Activated naive CD4-positive, alpha-beta T cell treated with anti-CD3 and anti-CD28 coated beads for 36 hours (primary cell): ENCODE measurements at regions not wholly inside any gene's neighbourhood (a gene's known extent, or its start where the extent isn't known, plus 50 kb on each side); places are given as distances from the start of the nearest gene placed in this dataset.

Experiments used
- CTCF ChIA-PET: fragments of 350-600 bp; sonication (Branson Sonifier 250); formaldehyde crosslinking; loops from one replicate; lab custom pipeline; 2021; ENCODE audit warnings: antibody characterized with exemption; lab: Charles Lee
- DNase-seq: peaks from one replicate; pipeline ENCODE4 v3.0.0-alpha.2; 2020
- H3K27ac Mint-ChIP-seq: one replicate; pipeline ENCODE4 v1.8.0; 2021; ENCODE audit warnings: mild to moderate bottlenecking, mixed read lengths
- H3K27me3 Mint-ChIP-seq: one replicate; pipeline ENCODE4 v1.8.0; 2021; ENCODE audit warnings: low read depth, mixed read lengths
- H3K36me3 Mint-ChIP-seq: one replicate; pipeline ENCODE4 v1.8.0; 2021; ENCODE audit warnings: low read depth, mixed read lengths
- H3K4me1 Mint-ChIP-seq: one replicate; pipeline ENCODE4 v1.8.0; 2021; ENCODE audit warnings: low read depth, mixed read lengths
- H3K4me3 Mint-ChIP-seq: one replicate; pipeline ENCODE4 v1.8.0; 2021; ENCODE audit warnings: mild to moderate bottlenecking, moderate library complexity, mixed read lengths
- H3K9me3 Mint-ChIP-seq: one replicate; pipeline ENCODE4 v1.8.0; 2021; ENCODE audit warnings: mixed read lengths
- intact Hi-C: fragments of 100-400 bp; cut with micrococcal nuclease; formaldehyde crosslinking; loops from one replicate; pipeline ENCODE4 v1.15.1; 2023

DNA sequence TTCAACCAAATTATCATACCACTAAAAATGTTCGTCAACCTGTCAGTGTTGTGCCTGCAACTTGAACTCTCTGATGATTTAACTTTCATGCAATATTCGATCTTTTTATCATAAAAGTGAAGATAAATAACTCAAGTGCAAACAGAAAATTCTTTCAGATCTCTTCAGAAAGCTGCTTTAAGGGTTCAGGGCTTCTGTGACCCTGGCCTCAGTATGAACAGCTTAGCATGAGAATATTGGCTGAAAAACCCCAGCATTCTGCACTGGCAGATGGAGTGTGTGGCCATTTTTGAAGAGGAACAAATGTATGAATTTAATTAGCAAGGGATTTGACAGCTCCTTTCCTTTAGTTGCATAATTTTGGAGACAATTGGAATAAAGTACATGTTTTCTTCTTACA lies 851.4 kb upstream of the SOX11 start:
- Mint-ChIP-seq H3K4me1 (no peaks in the 10 kb centered on the region), H3K9me3 (peaks cover 14% of the 10 kb centered on the region), H3K4me3 (no peak overlapping the region), H3K27me3 (no peaks in the 10 kb centered on the region), H3K27ac (no peak overlapping the region), H3K36me3 (no peaks in the 10 kb centered on the region)
- CTCF ChIA-PET, result no interaction called here
- DNase-seq, result no peak
- intact Hi-C loops, result no loop called here

DNA sequence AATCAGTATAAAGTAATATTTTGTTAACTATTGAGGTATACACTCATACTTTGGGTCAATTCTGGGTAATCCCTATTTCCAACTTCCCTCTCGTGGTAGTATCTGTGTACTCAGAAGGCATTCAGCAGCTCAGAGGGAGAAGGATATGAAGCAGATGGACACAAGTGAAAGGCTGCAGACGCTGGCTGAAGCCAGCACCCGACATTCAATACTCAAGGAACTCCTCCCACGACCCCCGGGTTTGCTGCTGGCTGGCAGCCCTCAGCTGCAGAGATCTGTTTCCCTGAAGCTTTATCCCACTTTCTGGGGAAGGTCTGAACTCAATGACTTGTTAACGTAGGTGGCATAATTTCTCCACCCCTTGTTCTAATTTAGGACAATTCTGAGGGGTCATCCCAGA lies 847.3 kb upstream of the SOX11 start:
- CTCF ChIA-PET, result no interaction called here
- H3K27ac Mint-ChIP-seq, result no peak overlapping the region

DNA sequence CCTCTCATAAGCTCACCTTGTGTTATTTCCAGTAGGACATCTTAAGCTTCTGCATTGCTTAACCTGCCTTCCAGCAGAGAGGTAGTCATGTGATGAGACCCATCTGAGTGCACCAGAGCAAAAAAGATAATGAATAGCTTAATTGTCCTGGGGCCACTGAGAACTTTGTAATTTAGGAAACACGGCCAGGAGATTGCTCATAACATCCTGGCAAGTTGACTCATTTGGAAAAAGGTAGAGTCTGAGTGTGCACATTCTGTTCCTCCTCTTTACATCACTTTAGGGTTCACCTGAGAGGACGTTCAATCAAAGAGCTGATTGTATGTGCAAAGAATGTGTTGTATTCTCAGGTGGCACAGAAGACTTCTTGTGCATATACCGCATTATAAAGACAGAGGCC lies 830.2 kb upstream of the SOX11 start:
- Mint-ChIP-seq H3K27ac (no peak overlapping the region), H3K9me3 (no peaks in the 10 kb centered on the region)
- CTCF ChIA-PET, result no interaction called here

More for the DNA sequence above, 847.3 kb upstream of the SOX11 start:
- no peak for DNase-seq
- peaks cover 15% of the 10 kb centered on the region for H3K9me3 Mint-ChIP-seq
- H3K27me3 Mint-ChIP-seq, result no peaks in the 10 kb centered on the region
- H3K4me1 Mint-ChIP-seq, result no peaks in the 10 kb centered on the region
- intact Hi-C loops, result no loop called here
- no peaks in the 10 kb centered on the region for H3K36me3 Mint-ChIP-seq
- H3K4me3 Mint-ChIP-seq, result no peak overlapping the region

DNA sequence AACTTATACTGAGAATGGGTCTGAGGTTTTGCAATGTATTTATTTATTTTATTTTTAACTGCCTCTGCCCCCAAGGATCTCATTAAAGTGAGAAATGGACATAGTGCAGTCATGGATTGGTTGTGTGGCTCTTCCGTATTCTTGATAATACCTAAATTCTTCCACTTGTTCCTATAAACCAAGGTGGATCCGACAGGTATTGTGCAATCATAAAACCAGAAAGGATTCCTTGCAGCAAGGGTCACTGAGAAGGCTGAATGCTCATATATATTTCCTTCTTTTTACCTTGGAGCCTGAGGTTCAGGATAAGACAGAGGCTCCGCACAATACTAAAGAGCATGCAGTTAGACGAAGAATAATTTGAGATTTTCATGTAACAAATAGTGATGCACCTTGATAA lies 826.0 kb upstream of the SOX11 start:
- H3K4me3 Mint-ChIP-seq, result no peak overlapping the region
- H3K27me3 Mint-ChIP-seq, result no peaks in the 10 kb centered on the region
- CTCF ChIA-PET, result no interaction called here
- H3K4me1 Mint-ChIP-seq, result no peaks in the 10 kb centered on the region
- H3K9me3 Mint-ChIP-seq, result no peaks in the 10 kb centered on the region
- H3K36me3 Mint-ChIP-seq, result no peaks in the 10 kb centered on the region
- intact Hi-C loops, result no loop called here
- DNase-seq, result no peak
- no peak overlapping the region for H3K27ac Mint-ChIP-seq

More for the DNA sequence above, 830.2 kb upstream of the SOX11 start:
- Mint-ChIP-seq H3K36me3 (no peaks in the 10 kb centered on the region), H3K4me1 (no peaks in the 10 kb centered on the region), H3K4me3 (no peak overlapping the region), H3K27me3 (no peaks in the 10 kb centered on the region)
- intact Hi-C loops, result no loop called here
- DNase-seq, result no peak

DNA sequence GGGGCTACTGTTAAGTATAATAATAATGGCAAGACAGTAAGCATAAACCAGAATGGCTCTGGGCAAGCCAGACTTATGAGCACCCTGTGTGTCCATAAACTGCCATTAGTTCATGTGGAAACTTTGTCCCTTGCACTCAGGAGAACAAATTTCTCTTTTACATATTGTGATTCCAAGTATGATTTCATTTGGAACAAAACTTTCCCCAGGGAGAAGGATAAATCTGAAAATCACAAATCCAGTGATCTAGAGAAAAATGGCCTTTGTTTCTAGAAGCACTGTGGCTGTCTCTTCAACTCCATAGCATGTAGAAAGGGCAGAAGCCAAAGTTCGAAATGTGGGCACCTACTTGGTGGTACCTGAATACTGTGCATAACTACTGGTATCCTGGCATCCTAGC lies 823.7 kb upstream of the SOX11 start:
- intact Hi-C loops, result no loop called here
- no peaks in the 10 kb centered on the region for H3K27me3 Mint-ChIP-seq
- CTCF ChIA-PET, result no interaction called here
- no peaks in the 10 kb centered on the region for H3K36me3 Mint-ChIP-seq
- no peak for DNase-seq
- H3K4me1 Mint-ChIP-seq, result no peaks in the 10 kb centered on the region
- no peaks in the 10 kb centered on the region for H3K9me3 Mint-ChIP-seq
- no peak overlapping the region for H3K4me3 Mint-ChIP-seq
- no peak overlapping the region for H3K27ac Mint-ChIP-seq

DNA sequence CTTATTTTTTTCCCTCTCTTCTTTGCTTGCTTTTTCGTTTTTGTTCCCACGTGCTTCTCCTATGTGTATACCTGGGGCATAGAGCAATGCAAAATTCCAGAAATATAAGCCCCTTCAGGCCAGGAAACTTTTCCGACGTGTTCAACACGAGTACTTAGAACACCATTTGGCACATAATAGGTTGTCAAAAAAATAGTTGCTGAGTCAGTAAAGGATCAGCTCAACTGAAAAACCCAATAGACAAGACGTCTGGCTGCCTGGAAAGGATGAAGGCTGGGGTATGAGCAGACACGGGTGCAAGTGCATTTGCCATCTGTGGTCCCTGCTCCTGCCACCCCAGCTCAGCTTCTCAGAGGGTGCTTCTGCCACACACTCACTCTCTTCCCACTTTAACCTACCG lies 823.0 kb upstream of the SOX11 start:
- Mint-ChIP-seq H3K36me3 (no peaks in the 10 kb centered on the region), H3K4me3 (no peak overlapping the region), H3K27ac (no peak overlapping the region), H3K27me3 (no peaks in the 10 kb centered on the region), H3K4me1 (no peaks in the 10 kb centered on the region), H3K9me3 (no peaks in the 10 kb centered on the region)
- intact Hi-C loops, result no loop called here
- no peak for DNase-seq
- CTCF ChIA-PET, result no interaction called here

DNA sequence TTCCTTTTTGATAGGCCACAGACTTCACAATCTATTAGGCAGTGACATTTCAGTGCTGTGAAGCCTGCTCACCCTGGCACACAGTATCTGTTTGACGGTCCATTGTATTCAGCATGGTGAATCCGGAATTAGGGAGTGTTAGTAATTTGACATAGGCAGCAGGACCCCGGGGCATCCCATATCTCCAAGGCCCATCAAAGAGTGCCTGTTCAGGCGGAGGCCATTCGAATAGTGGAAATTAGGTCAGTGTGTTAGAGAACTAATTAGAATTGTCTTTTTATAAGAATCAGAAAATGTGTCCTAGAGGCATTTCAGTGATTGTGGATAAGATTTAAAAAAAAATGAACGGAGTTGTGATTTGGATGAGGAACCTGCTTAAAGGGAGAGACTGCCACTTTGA lies 818.8 kb upstream of the SOX11 start:
- DNase-seq, result no peak
- H3K4me3 Mint-ChIP-seq, result no peak overlapping the region
- CTCF ChIA-PET, result no interaction called here
- H3K36me3 Mint-ChIP-seq, result no peaks in the 10 kb centered on the region
- intact Hi-C loops, result no loop called here
- H3K9me3 Mint-ChIP-seq, result no peaks in the 10 kb centered on the region
- H3K4me1 Mint-ChIP-seq, result no peaks in the 10 kb centered on the region
- no peaks in the 10 kb centered on the region for H3K27me3 Mint-ChIP-seq
- no peak overlapping the region for H3K27ac Mint-ChIP-seq

DNA sequence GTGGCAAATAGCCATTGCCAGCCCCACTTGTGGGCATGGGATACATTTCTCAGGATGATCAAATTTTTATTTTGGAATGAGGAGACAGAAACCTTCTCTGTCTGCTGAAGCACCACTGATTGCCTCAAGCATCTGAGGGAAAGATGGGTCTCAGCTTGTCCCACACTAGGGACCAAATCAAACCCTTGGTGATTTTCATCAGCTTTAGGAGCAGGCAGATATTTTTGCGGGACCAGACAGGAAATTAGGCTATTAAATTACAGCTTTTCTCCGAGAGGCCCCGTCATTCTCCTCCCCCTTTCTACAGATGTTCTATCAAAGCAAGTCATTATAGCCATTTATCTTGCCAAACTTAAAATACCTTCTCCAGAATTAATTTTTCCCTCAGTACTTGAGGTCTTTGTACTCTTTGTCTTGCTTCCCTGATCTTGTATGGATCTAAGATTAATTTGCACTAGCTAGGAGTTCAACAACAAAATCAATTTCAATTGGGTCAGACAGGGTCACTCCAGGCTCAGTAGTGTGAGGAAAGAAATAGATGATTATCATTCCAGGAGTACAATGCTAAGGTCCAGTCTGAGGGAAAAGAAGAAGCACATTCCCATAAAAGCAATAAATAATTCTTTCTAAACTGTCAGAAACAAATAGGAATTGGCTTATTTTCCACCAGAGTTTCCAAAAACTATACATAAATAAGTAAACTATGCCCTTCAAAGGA lies 818.1 kb upstream of the SOX11 start:
- Mint-ChIP-seq H3K27me3 (no peaks in the 10 kb centered on the region), H3K27ac (no peak overlapping the region), H3K4me1 (no peaks in the 10 kb centered on the region), H3K9me3 (no peaks in the 10 kb centered on the region), H3K36me3 (no peaks in the 10 kb centered on the region), H3K4me3 (no peak overlapping the region)
- CTCF ChIA-PET, result no interaction called here
- intact Hi-C loops, result no loop called here
- no peak for DNase-seq

DNA sequence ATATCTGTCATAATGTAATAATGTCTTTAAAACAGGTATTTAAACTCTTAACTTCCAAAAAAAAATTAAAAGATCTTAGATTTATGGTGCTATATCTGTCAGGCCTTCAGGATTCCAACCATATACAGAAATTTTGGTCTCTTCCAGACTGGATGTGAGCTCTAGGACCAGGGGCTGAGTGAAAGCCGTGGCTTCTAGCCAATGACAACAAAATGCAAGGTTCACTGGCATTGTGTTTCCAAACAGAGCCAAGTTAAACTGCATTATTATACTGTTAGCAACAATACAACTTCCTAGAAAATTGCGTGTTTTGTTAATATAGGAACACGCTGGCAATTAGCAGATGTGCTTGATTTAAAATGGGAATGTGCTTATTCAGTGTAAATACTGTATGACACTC lies 809.8 kb upstream of the SOX11 start:
- no peaks in the 10 kb centered on the region for H3K36me3 Mint-ChIP-seq
- DNase-seq, result no peak
- H3K9me3 Mint-ChIP-seq, result no peaks in the 10 kb centered on the region
- no peaks in the 10 kb centered on the region for H3K27me3 Mint-ChIP-seq
- no peaks in the 10 kb centered on the region for H3K4me1 Mint-ChIP-seq
- CTCF ChIA-PET, result no interaction called here
- intact Hi-C loops, result no loop called here
- no peak overlapping the region for H3K27ac Mint-ChIP-seq
- no peak overlapping the region for H3K4me3 Mint-ChIP-seq

DNA sequence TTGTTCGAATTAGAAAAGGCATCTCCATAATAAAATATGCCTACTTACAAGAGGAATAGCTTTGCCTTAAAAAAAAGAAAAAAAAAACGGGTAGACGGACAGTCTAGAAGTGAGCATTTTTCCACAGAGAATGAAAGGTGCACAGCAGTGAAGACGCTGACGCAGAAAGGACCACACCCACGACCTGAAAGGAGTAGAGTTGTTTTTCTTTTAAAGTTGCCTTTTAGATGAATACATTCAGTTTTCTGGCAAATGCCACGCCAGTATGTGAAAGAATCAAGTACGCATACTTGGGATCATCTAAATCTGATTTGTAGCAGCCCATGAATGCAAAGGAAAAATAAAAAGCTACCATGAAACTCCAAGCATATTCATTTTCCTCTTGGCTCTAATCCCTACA lies 809.2 kb upstream of the SOX11 start:
- no peaks in the 10 kb centered on the region for H3K9me3 Mint-ChIP-seq
- CTCF ChIA-PET, result no interaction called here
- intact Hi-C loops, result no loop called here
- no peak for DNase-seq
- no peaks in the 10 kb centered on the region for H3K36me3 Mint-ChIP-seq
- no peaks in the 10 kb centered on the region for H3K4me1 Mint-ChIP-seq
- H3K27ac Mint-ChIP-seq, result no peak overlapping the region
- no peaks in the 10 kb centered on the region for H3K27me3 Mint-ChIP-seq
- no peak overlapping the region for H3K4me3 Mint-ChIP-seq

DNA sequence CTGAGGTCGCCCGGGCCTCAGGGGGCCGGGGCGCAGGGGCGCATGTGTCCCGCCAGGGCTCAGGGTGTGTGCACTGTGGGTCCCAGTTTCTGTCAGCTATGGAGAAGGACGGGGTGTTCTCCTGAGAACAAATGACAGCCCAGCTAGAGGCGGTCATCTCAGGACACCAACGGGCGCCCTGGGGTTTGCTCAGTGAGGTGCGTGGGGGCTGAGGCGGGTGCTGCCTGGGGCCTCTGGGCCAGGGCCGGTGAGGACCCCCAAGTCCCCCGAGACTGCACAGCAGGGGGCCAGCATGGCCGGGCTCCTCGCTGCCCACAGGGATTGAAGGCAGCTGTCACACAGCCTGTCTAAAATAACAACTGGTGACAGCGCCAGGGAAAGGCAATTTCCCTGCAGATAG lies 808.8 kb upstream of the SOX11 start:
- no peaks in the 10 kb centered on the region for H3K9me3 Mint-ChIP-seq
- intact Hi-C loops, result no loop called here
- no peak overlapping the region for H3K4me3 Mint-ChIP-seq
- no peak for DNase-seq
- no peaks in the 10 kb centered on the region for H3K27me3 Mint-ChIP-seq
- CTCF ChIA-PET, result no interaction called here
- H3K27ac Mint-ChIP-seq, result no peak overlapping the region
- H3K4me1 Mint-ChIP-seq, result no peaks in the 10 kb centered on the region
- no peaks in the 10 kb centered on the region for H3K36me3 Mint-ChIP-seq

DNA sequence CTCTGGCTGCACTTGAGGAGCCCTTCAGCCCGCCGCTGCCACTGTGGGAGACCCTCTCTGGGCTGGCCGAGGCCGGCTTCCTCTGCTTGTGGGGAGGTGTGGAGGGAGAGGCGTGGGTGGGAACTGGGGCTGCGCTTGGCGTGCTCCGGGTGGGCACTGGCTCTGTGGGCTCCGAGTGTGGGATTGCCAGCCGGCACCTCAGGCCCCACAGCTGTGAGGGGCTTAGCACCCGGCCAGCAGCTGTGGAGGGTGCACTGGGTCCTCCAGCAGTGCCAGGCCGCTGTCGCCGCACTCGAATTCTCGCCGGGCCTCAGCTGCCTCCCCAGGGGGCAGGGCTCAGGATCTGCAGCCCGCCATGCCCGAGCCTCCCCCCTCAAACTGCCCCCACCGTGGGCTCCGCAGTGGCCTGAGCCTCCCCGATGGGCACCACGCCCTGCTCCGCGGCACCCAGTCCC lies 808.0 kb upstream of the SOX11 start:
- no peaks in the 10 kb centered on the region for H3K9me3 Mint-ChIP-seq
- no peak overlapping the region for H3K4me3 Mint-ChIP-seq
- H3K4me1 Mint-ChIP-seq, result no peaks in the 10 kb centered on the region
- intact Hi-C loops, result no loop called here
- CTCF ChIA-PET, result no interaction called here
- no peak overlapping the region for H3K27ac Mint-ChIP-seq
- H3K36me3 Mint-ChIP-seq, result no peaks in the 10 kb centered on the region
- no peaks in the 10 kb centered on the region for H3K27me3 Mint-ChIP-seq
- DNase-seq, result no peak

DNA sequence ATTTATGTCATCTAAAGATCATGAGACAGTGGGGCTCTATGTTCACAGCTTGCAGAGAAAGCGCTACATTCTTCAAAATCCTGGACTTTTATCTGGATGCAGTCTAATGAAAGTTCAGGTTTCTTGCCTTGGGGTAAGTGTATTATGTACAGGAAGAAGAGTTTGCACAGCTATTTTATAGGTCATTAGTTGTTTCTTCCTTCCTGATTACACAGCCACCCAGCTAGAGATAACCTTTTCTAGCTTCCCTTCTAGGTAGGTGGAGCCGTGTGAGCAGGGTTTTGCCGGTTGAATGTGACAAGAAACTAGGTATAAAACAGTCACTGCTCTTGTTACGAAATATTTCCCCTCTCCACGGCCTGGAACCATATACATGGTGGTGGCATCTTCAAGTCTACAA lies 800.8 kb upstream of the SOX11 start:
- H3K27me3 Mint-ChIP-seq, result no peaks in the 10 kb centered on the region
- H3K4me3 Mint-ChIP-seq, result no peak overlapping the region
- no peak overlapping the region for H3K27ac Mint-ChIP-seq
- no peak for DNase-seq
- CTCF ChIA-PET, result no interaction called here
- H3K4me1 Mint-ChIP-seq, result no peaks in the 10 kb centered on the region
- H3K36me3 Mint-ChIP-seq, result no peaks in the 10 kb centered on the region
- H3K9me3 Mint-ChIP-seq, result no peaks in the 10 kb centered on the region
- intact Hi-C loops, result no loop called here
